ENCODE measurements at regions not wholly inside any gene's neighbourhood (a gene's known extent, or its start where the extent isn't known, plus 50 kb on each side); places are given as distances from the start of the nearest gene placed in this dataset.
A peak's percentile ranks its signal among the peaks of the same experiment; 100 is the strongest.
"Not testable (repeated sequence)": the region's sequence is repeated elsewhere in the genome, so short reads cannot be mapped to it uniquely, and the experiment has no call there.

DNA sequence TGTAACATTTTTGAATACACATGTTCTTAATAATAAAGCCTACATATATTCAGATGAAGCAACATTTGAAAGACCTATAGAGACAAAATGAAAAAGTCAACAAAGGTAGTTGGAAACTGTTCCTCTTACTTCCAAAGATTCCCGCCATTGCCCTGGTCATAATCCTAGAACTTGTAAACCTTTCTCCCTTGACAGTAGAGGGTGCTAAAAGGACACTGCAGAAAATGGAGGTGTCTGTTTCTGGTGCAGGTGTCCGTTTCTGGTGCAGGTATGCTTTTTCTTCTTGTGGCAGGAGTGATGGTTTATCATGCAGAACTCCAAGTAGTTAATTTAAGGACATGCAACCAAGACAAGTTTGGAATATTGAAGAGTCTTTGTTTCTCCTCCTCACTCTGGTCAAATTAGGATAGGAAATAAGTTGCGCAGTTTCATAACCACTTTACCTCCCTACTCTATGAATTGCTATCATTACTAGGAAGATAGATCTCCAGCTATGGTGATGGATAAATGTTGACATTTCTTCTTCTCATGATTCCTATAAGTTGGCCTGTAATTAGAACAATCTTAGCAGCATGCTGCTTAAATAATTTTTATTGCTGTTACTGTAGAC, 56.0 kb upstream of the FAM174A start:
- DNase-seq, result no peak

DNA sequence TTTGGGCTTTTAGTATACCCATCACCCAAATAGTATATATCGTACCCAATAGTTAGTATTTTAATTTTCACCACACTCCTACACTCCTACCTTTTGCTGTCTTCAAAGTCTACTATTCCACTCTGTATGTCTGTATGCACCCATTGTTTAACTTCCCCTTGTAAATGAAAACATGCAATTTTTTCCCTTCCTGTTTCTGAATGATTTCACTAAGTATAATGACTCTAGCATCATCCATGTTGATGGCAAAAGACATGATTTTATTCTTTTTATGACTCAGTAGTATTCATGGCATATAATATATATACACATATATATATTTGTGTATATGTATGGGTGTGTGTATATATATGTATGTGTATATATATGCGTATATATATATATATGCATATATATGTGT, 63.1 kb upstream of the FAM174A start:
- DNase-seq, result no peak

DNA sequence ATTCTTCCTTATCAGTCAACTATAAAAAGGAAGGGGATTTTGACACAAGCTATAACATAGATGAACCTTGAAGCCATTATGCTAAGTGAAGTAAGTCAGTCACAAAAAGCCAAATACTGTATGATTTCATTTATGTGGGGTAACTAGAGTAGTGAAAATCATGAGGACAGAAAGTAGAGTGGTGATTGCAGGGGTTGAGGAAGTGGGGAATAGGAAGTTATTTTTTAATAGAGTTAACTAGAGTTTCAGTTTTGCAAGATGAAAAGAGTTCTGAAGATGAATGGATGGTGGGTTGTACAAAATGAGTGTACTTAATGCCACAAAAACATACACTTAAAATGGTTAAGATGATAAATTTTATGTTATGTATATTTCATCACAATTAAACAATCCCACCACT, 65.4 kb upstream of the FAM174A start:
- no peak for DNase-seq

DNA sequence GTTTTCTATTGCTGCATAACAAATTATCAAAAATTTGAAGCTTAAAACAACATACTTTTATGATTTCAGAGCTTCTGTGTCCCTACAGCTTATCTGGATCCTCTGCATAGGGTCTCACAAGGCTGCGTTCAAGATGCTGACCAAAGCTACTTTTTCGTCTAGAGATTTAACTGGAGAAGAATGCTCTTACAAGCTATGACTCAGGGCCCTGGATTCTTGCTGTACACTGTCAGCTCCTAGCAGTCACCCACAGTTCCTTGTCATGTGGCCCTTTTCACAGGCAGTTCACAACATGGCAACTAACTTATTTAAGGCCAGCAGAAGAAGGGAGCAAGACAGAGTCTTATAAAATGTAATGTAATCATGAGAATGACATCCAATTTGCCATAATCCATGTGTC, 70.8 kb upstream of the FAM174A start:
- DNase-seq, result no peak

DNA sequence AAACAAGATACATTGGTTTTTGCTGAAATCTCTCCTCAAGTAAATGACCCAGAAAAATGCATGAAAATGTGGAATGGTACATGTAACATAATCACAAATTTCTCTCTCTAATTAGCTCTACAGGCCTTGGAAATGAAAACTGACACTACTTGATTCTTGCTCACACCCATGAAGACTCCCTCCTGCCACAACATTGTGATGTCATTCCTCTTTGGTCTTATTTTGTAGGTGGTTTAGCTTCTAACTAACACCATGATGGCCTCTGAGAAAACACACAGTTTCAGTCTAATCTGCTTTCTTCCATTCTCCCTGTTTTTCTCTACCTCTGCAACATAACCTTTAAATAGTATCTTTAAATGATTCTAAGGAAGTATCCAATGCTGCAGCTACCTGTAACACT, 78.6 kb upstream of the FAM174A start:
- DNase-seq, result no peak

DNA sequence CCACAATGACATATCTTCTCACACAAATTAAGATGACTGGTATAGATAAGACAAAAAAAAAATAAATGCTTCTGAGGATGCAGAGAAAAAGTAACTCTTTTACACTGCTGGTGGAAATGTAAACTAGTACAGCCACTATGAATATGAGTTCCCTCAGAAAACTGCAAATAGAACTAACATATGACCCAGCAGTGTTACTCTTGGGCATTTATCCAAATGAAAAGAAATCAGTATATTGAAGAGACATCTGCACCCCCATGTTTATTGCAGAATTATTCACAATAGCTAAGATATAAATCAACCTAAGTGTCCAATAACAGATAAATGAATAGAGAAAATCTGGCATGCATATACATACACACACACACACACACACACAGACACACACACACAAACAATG, 83.0 kb upstream of the FAM174A start:
- no peak for DNase-seq

DNA sequence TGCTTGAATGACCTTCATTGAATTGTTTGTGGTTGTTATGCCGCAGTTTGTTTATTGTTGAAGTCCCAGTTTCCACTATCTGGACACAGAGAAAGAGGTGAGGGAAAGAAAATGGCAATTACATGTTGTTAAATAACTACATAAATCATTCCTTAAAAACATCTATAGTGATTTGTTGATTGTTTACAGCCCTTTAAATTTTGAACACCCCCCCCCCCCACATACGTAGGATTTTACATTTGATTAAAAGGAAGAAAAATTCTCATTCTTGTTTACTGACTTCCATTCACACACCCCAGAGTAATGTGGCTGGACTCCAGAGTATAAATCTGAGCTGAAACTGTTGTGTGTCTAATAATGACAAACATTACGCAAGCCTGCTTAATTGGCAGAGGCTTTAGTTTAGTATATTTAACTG, 87.1 kb upstream of the FAM174A start:
- DNase-seq, result no peak

DNA sequence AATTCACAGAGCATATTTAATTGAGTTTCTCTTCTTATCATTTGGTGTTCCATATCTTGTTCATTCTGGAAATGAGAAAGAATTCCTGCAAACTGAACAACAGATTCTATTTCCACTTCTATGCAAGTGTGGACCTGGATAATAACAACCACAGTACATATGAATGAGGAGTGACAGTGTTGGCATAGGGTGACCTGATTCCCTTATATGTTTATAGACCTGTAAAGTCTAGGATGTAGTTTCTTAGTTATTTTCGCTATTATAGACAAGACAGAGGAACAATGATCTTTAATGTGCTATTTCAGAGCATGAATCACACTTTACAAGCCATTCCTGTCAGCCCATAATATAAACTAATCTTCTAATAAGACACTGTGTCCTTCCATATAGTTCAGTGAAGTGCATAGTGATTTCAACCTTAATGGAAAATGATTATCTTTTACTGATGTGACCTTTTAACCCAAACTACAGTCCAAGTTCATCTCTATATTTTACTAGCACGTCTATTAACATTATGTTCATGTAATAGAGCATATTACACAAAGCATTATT, 88.2 kb upstream of the FAM174A start:
- no peak for DNase-seq

DNA sequence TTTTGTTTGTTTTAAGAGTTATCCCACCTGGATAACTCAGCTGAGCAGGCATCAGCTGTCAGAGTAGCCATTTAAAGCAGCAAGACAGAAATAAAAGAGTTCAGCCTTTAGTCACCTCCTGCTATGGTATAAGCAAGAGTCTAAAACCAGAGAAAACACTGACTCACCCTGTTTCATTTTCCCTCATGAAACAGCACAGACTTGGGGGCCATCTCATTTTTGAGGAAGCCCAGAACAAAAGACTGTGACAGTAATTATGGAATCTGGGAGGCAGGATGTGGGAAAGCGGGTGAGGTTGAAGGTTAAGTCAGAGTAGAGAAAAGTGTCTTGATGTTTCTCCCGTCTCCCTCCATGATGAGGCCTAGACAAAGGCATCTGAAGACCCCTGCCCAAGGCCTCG, 90.2 kb upstream of the FAM174A start:
- DNase-seq, result no peak

DNA sequence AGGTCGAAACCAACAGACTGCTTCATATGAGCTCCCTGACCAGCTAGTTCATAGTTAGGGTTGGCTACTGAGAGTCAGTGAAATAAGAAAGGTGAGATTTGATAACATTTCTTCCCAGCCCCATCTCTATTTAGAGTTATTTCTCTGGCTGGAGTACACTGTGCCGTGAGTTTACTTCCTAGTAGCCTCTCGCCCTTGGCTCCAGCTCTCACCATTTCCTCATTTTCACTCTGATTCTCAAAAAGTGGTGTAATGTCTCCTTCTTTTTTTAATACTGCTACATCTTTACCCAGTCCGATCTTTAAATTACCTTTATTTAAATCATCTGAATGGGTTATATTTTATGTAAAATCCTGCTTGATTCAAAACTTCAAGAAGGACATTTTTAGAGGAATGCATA, 100.4 kb upstream of the FAM174A start:
- no peak for DNase-seq

DNA sequence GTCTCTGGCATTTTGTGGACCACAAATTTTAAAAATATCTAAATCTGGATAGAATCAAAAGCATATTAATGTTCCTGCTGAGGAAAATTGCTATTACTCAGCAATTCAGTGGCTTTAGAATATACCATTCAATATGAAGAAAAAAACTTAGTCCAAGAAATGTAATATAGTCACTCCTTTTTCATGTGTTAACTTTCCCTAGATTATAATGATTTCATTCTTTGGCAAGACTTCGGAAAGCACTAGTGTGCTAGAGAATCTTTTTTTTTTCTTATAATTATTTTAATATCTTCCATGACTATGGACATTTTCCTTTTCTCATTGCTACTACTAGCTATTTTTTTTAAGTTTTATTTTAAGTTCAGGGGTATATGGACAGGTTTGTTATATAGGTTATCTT, 102.4 kb upstream of the FAM174A start:
- DNase-seq, result no peak

DNA sequence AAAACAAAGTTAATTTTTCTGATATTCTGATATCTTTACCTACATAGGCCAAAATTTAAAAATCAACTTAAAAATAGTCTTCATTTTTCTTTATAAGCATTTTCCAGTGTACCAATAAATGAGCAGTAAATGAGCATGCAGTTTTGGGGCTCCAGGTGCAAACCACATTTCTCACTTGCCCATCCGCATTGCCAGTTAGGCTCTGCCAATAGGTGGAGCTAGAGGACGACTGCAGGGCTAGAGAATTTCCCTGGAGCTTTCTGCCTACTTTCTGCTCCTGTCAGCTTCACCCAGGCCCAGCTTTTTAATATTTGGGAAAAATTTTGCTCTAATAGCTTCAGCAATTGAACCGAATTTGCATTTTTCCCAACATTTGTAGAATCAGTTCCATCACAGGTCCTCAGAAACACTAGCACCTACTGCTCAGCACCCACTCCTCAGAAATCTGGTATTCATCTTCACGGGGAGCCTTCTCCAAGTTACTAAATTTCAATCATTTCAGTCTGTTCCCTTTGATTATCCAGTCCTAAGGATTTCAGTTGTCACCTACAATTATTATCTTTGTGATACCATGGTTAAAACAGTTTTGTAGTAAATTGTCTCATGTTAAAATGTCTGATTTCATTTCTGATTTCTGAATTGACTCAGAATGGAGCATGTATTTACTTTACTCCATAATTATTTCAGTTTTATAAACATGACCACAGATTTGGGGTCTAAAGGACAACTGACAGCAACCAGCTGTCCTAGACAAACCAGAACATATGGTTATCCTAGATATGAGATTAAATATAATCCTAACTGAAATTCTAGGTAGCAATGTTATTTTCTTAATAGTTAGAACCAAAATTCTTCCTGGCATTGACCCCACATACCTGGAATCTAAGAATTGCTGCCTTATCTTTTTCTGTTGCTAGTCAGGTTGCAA, 104.6 kb upstream of the FAM174A start:
- no peak for DNase-seq

DNA sequence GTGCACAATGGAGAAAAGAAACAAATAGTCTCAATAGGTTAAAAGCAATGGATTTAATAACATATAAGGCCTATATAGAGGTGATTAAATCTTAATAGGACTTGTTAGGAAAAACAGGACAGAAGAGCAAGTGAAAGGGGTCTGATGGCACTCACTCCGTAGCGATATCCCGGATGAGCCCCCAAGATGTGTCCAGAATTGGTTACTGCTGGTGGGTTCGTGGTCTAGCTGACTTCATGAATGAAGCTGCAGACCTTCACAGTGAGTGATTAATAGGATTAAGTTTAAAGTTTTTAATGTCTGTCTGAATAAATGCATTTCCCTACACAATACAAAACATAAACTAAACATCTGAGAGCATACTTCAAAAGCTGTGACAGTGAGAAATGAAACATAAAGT, 110.4 kb upstream of the FAM174A start:
- no peak for DNase-seq

DNA sequence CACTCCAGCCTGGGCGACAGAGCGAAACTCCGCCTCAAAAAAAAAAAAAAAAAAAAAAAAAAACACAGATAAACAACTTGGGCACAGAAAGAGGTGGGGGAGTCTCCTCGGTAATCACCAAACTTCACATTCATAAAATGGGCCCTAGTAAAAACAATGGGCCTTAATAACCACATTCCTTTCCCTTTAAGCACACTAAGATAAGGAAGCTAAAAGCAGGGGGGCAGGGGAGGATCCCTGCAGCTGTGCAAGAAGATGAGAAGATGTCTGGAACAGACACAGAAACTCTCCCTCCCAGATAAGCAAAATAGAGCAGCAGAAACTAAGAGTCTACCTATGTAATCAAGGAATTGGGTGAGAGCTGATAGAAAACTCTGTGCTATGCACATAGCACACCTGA, 111.2 kb upstream of the FAM174A start:
- no peak for DNase-seq

DNA sequence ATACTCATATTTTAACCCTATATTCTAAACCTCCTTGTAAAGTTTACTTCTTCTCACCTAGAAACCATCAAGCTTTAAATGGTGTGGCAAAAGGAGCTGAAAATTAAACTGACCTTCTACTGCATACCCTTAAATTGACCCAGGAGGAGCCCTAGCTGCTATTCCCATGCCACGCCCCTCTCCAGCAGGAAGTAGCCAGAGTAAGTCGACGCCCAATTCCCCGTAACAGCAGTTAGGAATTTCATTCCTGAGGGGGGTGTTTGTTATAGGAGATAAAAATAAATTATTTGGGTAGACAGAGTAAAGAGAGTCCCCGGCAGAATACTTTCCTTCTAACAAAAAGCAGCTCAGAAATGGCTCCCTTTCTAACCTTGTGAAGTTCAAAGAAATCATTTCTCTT, 111.8 kb upstream of the FAM174A start:
- DNase-seq, result no peak

DNA sequence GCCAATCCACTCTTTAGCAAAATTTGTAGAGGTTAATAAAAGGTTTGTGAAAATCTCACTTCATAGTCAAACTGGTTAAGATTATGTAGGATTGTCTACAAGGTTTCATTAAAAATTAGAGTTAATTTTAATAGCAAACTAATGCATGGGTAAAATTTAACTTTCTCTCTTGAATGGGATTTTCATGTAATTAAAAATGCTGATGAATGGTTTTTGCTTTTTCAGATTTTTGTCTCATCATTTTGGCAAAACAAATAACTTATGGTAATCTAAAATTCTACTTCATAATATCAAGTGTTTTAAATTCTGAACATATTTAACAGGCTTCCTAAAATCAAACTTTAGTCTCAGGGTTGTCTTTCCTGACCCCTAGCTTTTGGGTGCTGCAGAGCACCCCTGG, 113.8 kb upstream of the FAM174A start:
- no peak for DNase-seq

DNA sequence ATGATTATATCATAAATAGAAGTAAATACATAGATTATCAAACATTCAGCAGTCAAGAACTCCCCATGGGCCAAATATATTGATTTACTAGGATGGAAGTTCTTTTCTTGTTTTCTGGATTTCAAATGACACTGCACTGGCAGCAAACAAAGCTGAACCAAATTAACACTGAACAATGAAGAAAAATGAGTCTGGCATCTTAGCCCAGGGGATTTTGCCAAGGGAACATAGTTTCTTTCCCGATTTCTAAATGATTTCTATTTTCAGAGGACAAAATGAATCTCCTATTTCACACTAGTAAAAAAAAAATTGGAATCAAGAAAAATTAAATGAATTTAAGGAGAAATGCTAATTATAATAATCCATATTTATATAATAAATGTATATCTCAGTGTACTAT, 116.9 kb upstream of the FAM174A start:
- no peak for DNase-seq

DNA sequence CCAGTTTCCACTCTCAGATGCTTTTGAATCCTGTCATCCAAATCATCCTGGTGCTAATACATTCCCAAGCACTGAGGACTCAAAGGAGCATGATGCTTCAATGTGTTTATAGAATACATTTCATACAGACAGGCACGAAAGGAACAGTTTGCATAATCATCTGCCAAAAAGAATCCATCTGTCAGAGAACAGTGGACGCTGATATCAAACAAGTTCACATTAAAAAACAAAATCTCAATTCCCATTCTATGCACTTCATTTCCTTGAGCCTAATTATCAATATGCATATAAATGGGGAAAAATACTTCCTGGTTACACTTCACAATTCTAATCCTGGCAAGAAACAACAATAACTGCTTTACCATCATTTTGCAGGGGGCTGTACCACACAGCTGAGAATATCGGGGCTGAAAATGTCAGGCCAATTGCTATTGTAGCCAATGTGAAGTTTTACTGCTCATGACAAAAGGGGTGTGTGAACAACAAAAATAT, 125.5 kb upstream of the FAM174A start:
- DNase-seq, result no peak

DNA sequence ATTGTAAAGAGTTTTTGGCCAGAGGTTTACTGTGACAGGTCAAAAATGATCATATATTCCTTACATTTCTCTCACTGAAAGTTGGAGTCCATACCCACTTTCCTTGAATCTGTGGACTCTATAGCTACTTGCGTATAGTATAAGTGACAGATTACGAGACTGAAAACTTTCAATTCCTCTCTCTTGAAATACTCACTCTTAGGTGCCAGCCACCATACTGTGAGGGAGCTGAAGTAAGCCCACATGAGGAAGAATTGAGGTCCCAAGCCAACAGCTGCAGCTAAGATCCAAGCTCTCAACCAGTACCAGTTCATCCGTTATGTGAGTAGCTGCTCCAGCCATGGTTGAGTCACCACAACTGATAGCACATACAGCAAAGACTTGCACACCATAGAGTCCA, 128.1 kb upstream of the FAM174A start:
- DNase-seq, result no peak

DNA sequence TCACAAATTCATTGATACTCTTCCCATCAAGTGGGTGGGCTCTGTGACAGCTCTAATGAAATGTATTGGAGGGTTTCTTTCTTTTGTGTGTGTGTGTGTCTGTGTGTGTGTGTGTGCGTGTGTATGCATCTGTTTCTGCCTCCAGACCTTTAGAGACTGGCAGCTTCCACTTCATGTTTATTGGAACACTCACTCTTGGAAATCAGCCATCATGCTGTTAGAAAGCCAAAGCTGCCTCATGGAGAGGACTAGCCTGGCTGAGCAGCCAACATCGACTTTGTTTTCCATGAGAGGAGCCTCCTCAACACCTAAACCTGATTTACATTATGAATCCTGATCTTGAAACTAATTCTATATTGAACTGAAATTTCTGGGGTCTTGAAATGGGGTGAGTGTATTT, 128.5 kb upstream of the FAM174A start:
- peak; percentile 54 for DNase-seq

DNA sequence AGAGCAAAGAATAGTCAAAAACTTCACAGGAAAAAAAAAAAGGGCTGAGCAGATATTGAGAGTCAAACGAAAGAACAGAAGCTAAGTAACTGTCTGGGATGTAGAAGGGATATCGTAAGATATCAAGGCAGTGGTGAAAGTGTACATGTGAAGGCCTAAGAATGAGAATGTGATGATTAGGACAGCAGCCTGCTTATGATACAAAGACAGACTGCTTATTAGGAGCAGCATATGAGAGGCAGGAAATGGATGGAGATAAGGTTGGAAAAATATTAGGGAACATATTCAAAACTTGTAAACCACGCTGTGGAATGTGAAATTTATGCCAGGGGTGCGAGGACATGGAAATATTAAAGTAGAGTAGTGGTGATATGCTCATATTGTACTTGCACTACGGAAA, 133.1 kb upstream of the FAM174A start:
- no peak for DNase-seq

DNA sequence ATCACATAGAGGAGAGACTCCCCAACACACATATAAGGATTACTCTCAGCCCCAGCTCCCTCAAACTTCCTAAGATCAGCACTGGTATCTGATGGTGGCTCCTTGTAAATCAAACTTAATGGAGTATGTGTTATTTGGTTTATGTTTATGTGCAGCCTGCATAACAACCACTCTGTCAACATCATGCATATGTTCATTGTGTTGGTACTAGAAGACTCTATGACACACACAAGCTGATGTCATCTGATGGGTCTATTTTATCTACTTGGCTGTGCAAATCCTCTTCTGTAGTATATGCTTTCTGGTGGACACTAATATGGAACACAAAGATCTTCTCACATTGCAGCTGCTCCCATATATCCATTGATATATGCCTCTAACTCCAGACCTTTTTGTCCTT, 134.0 kb upstream of the FAM174A start:
- DNase-seq, result no peak

DNA sequence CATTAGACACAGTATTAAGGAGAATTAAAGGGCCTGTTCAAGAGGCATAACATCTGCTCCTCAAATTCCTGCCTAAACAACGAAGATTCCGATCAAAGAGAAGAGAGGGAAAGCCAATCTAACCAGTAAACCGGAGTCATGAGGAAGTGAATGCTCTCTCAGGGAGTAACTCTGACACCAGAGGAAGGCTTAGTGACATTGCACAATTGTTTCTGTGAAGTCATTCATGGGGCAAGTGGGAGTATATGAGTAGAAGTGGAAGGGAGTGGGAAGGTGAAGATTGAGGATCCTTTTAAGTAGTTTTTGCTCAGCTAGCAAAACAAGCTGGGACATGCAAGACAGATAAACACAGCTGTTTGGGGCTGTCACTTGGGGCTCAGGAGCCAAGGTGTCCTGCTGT, 136.4 kb upstream of the FAM174A start:
- DNase-seq, result not testable (repeated sequence)

DNA sequence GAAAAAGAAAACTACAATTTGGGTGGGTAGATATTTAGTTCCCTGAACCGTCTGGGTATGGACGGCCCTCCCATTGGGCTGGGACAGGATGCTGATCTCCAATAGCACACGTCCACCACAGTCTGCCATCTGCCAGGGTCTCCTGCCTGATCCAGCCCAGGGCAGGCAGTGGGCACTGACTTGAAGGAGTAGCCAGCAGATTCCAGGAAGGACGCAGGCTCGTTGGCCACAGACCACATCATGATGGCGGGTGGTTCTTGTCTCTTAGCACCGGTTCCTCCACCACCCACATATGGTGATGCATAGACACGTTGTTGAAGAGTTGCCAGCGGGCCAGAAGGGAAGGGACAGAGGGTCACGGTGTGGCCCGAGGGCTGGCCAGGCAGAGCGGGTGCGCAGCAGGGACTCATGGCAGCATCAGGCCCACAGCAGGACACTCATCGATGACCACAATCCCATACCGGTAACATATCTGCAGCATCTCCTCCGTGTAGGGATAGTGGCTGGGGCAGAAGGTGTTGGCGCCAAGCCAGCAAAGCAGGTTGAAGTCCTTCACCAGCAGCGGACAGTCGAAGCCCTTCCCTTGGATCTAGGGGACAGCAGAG, 155.8 kb upstream of the FAM174A start:
- not testable (repeated sequence) for DNase-seq

Measured in NCI-H1105 (cell line).